Adrenal gland (tissue), 5 donors: ENCODE measurements at regions not wholly inside any gene's neighbourhood (a gene's known extent, or its start where the extent isn't known, plus 50 kb on each side); places are given as distances from the start of the nearest gene placed in this dataset.

Experiments
- CTCF ChIP-seq, 6 experiments: fragments of 450-650 bp in 4 of 6; fragments of 200-600 bp in 2 of 6; sonication (generic) in 1 of 6; IDR thresholded peaks; 1 replicate in 5 of 6; 2 replicates in 1 of 6; pipeline versions ENCODE4 v1.5.1 to v1.8.0; 2016 to 2021; ENCODE audit warnings: antibody characterized with exemption in 6 of 6, mild to moderate bottlenecking in 2 of 6, moderate library complexity in 1 of 6
- POLR2A ChIP-seq, 2 donors: fragments of 450-650 bp; IDR thresholded peaks; one replicate each; pipeline ENCODE4 v1.6.1; 2017; ENCODE audit warnings: antibody characterized with exemption in 2 of 2, mild to moderate bottlenecking in 2 of 2, moderate library complexity in 1 of 2
- donor health status: DM: no; HTN: no; CAD: no.

GRCh38 chr2:184201246-184201645 is 397.1 kb upstream of the ZNF804A start:
- TF ChIP-seq POLR2A (IDR thresholded peaks at IDR 0.05) (no peak), CTCF (IDR thresholded peaks at IDR 0.05) (no peak)
